ENCODE measurements at regions not wholly inside any gene's neighbourhood (a gene's known extent, or its start where the extent isn't known, plus 50 kb on each side); places are given as distances from the start of the nearest gene placed in this dataset.

GRCh38 chr2:5190023-5190422 is 502.2 kb upstream of the SOX11 start:
- no peak for TF ChIP-seq CTCF (IDR thresholded peaks at IDR 0.05)
- no peak for TF ChIP-seq ZFX (IDR thresholded peaks at IDR 0.05; ENCODE audit: borderline replicate concordance)
